Tibial nerve (tissue), 4 donors: ENCODE measurements at regions not wholly inside any gene's neighbourhood (a gene's known extent, or its start where the extent isn't known, plus 50 kb on each side); places are given as distances from the start of the nearest gene placed in this dataset.

Experiments used
- DNase-seq, 2 donors: peaks; one replicate each; pipeline ENCODE4 v3.0.0-alpha.2; 2019; ENCODE audit warnings: low spot score in 2 of 2
- H3K27ac ChIP-seq, 4 donors: fragments of 200-600 bp; sonication (generic) in 3 of 4; one replicate each; pipeline ENCODE4 v1.5.1; 2017 to 2019; ENCODE audit warnings: mild to moderate bottlenecking in 1 of 4
- H3K27me3 ChIP-seq, 2 donors: fragments of 200-600 bp; sonication (generic) in 1 of 2; one replicate each; pipeline versions ENCODE4 v1.5.1 to v1.6.0; 2017 to 2019
- H3K36me3 ChIP-seq, 3 donors: fragments of 200-600 bp; sonication (generic); one replicate each; pipeline ENCODE4 v1.5.1; 2018 to 2019
- H3K4me1 ChIP-seq, 4 donors: fragments of 200-600 bp; sonication (generic) in 3 of 4; one replicate each; pipeline ENCODE4 v1.5.1; 2017 to 2019
- H3K4me3 ChIP-seq, 4 donors: fragments of 200-600 bp; sonication (generic) in 3 of 4; one replicate each; pipeline ENCODE4 v1.5.1; 2017 to 2019; ENCODE audit warnings: mild to moderate bottlenecking in 1 of 4, moderate library complexity in 1 of 4
- H3K9me3 ChIP-seq, 4 donors: fragments of 200-600 bp; sonication (generic) in 3 of 4; one replicate each; pipeline ENCODE4 v1.5.1; 2017 to 2019
- CTCF ChIP-seq, 5 experiments: fragments of 200-600 bp in 3 of 5; fragments of 450-650 bp in 2 of 5; sonication (generic) in 3 of 5; IDR thresholded peaks; one replicate each; pipeline ENCODE4 v1.5.1; 2016 to 2019; ENCODE audit warnings: antibody characterized with exemption in 5 of 5, mild to moderate bottlenecking in 3 of 5, moderate library complexity in 2 of 5
- EP300 ChIP-seq, 2 donors: sonication (generic); formaldehyde crosslinking; IDR thresholded peaks; one replicate each; pipeline ENCODE4 v1.6.1; 2017; ENCODE audit warnings: antibody characterized with exemption in 2 of 2, mild to moderate bottlenecking in 1 of 2
- POLR2A ChIP-seq, 2 donors: fragments of 450-650 bp; IDR thresholded peaks; one replicate each; pipeline ENCODE4 v1.6.1; 2017; ENCODE audit warnings: antibody characterized with exemption in 2 of 2, mild to moderate bottlenecking in 2 of 2, moderate library complexity in 2 of 2
- WGBS, 2 donors: methylation state at CpG; one replicate each; pipeline ENCODE4 v1.1.5; 2018; 5-methylcytosine and 5-hydroxymethylcytosine counted together

- Histone ChIP-seq H3K4me1 (no peaks in the 10 kb centered on the region), H3K36me3 (no peaks in the 10 kb centered on the region), H3K27ac (no peak overlapping the region), H3K4me3 (no peak overlapping the region), H3K9me3 (no peaks in the 10 kb centered on the region), H3K27me3 (no peaks in the 10 kb centered on the region)
- 66 to 72% methylated on average over 3 of the region's 3 CpGs for WGBS, 2 donors
- TF ChIP-seq EP300 (IDR thresholded peaks at IDR 0.05), result no peak
- TF ChIP-seq POLR2A (IDR thresholded peaks at IDR 0.05), result no peak
- no peak for TF ChIP-seq CTCF (IDR thresholded peaks at IDR 0.05)
- no peak for DNase-seq
Observed at GRCh38 chr2:2856723-2857415, 520.7 kb downstream of the EIPR1 start.

- TF ChIP-seq POLR2A (IDR thresholded peaks at IDR 0.05) (no peak), EP300 (IDR thresholded peaks at IDR 0.05) (no peak), CTCF (IDR thresholded peaks at IDR 0.05) (no peak)
- H3K4me1 ChIP-seq, result no peaks in the 10 kb centered on the region
- H3K36me3 ChIP-seq, result no peaks in the 10 kb centered on the region
- no peak overlapping the region for H3K27ac ChIP-seq
- H3K27me3 ChIP-seq, result no peaks in the 10 kb centered on the region
- H3K4me3 ChIP-seq, result no peak overlapping the region
- no peaks in the 10 kb centered on the region for H3K9me3 ChIP-seq
- DNase-seq, result no peak
- WGBS, 2 donors, result 88 to 92% methylated on average over 5 of the region's 5 CpGs
Observed at GRCh38 chr2:2855297-2855696, 522.3 kb downstream of the EIPR1 start.

GRCh38 chr2:2853346-2853745, 522.3 kb upstream of the MYT1L start:
- no peak for TF ChIP-seq CTCF (IDR thresholded peaks at IDR 0.05)
- no peak for TF ChIP-seq EP300 (IDR thresholded peaks at IDR 0.05)
- no peak for TF ChIP-seq POLR2A (IDR thresholded peaks at IDR 0.05)
- Histone ChIP-seq H3K36me3 (no peaks in the 10 kb centered on the region), H3K27me3 (no peaks in the 10 kb centered on the region), H3K9me3 (no peaks in the 10 kb centered on the region), H3K27ac (no peak overlapping the region), H3K4me1 (no peaks in the 10 kb centered on the region), H3K4me3 (no peak overlapping the region)
- no peak for DNase-seq
- WGBS, 2 donors, result 44 to 48% methylated on average over 2 of the region's 2 CpGs

GRCh38 chr2:2851806-2852777, 521.0 kb upstream of the MYT1L start:
- no peaks in the 10 kb centered on the region for H3K4me1 ChIP-seq
- no peak for DNase-seq
- WGBS, 2 donors, result 72 to 76% methylated on average over 24 of the region's 24 CpGs

More at GRCh38 chr2:2851806-2852777, 521.0 kb upstream of the MYT1L start:
- no peak for TF ChIP-seq EP300 (IDR thresholded peaks at IDR 0.05)
- TF ChIP-seq POLR2A (IDR thresholded peaks at IDR 0.05), result no peak
- no peak for TF ChIP-seq CTCF (IDR thresholded peaks at IDR 0.05)
- Histone ChIP-seq H3K36me3 (no peaks in the 10 kb centered on the region), H3K9me3 (no peaks in the 10 kb centered on the region), H3K4me3 (no peak overlapping the region), H3K27ac (no peak overlapping the region), H3K27me3 (no peaks in the 10 kb centered on the region)
